ENCODE measurements at regions not wholly inside any gene's neighbourhood (a gene's known extent, or its start where the extent isn't known, plus 50 kb on each side); places are given as distances from the start of the nearest gene placed in this dataset.

- Histone ChIP-seq H3K9me3 (peaks cover 5% of the 10 kb centered on the region), H3K4me1 (no peaks in the 10 kb centered on the region), H3K27ac (no peak overlapping the region), H3K4me3 (no peak overlapping the region), H3K36me3 (no peaks in the 10 kb centered on the region), H3K27me3 (no peaks in the 10 kb centered on the region)
- TF ChIP-seq CTCF (IDR thresholded peaks at IDR 0.05) (no peak), POLR2AphosphoS5 (IDR thresholded peaks at IDR 0.05) (no peak), EP300 (IDR thresholded peaks at IDR 0.05) (no peak), POLR2A (IDR thresholded peaks at IDR 0.05) (no peak)
- DNase-seq (ENCODE audit: low spot score in 2 of 2), result no peak
- 59% methylated on average over 5 of the region's 5 CpGs for WGBS
These were observed 208.0 kb downstream of the TBXT start for GRCh38 chr6:165959627-165960026.

GRCh38 chr6:165956874-165957273, 210.8 kb downstream of the TBXT start:
- no peak overlapping the region for H3K4me3 ChIP-seq
- no peaks in the 10 kb centered on the region for H3K36me3 ChIP-seq
- no peak overlapping the region for H3K27ac ChIP-seq
- TF ChIP-seq CTCF (IDR thresholded peaks at IDR 0.05), result no peak
- no peak for TF ChIP-seq EP300 (IDR thresholded peaks at IDR 0.05)
- no peak for TF ChIP-seq POLR2AphosphoS5 (IDR thresholded peaks at IDR 0.05)
- no peak for TF ChIP-seq POLR2A (IDR thresholded peaks at IDR 0.05)
- H3K27me3 ChIP-seq, result no peaks in the 10 kb centered on the region
- H3K4me1 ChIP-seq, result no peaks in the 10 kb centered on the region
- DNase-seq (ENCODE audit: low spot score in 2 of 2), result no peak
- 70% methylated on average over 1 of the region's 1 CpG for WGBS
- H3K9me3 ChIP-seq, result peaks cover 5% of the 10 kb centered on the region

- DNase-seq (ENCODE audit: low spot score in 2 of 2), result no peak
- Histone ChIP-seq H3K27me3 (no peaks in the 10 kb centered on the region), H3K4me1 (no peaks in the 10 kb centered on the region), H3K36me3 (no peaks in the 10 kb centered on the region), H3K27ac (no peak overlapping the region), H3K9me3 (no peaks in the 10 kb centered on the region), H3K4me3 (no peak overlapping the region)
- TF ChIP-seq POLR2A (IDR thresholded peaks at IDR 0.05) (no peak), POLR2AphosphoS5 (IDR thresholded peaks at IDR 0.05) (no peak), EP300 (IDR thresholded peaks at IDR 0.05) (no peak), CTCF (IDR thresholded peaks at IDR 0.05) (no peak)
- 58% methylated on average over 7 of the region's 7 CpGs for WGBS
These were observed 215.1 kb downstream of the TBXT start for GRCh38 chr6:165952514-165952913.

- Histone ChIP-seq H3K27ac (no peak overlapping the region), H3K9me3 (no peaks in the 10 kb centered on the region), H3K27me3 (no peaks in the 10 kb centered on the region), H3K4me3 (no peak overlapping the region), H3K36me3 (no peaks in the 10 kb centered on the region), H3K4me1 (no peaks in the 10 kb centered on the region)
- 86% methylated on average over 6 of the region's 6 CpGs for WGBS
- no peak for DNase-seq (ENCODE audit: low spot score in 2 of 2)
- no peak for TF ChIP-seq EP300 (IDR thresholded peaks at IDR 0.05)
- no peak for TF ChIP-seq POLR2AphosphoS5 (IDR thresholded peaks at IDR 0.05)
- no peak for TF ChIP-seq CTCF (IDR thresholded peaks at IDR 0.05)
- TF ChIP-seq POLR2A (IDR thresholded peaks at IDR 0.05), result no peak
These were observed 217.3 kb downstream of the TBXT start for GRCh38 chr6:165950316-165950715.

GRCh38 chr6:165949324-165949723, 218.3 kb downstream of the TBXT start:
- Histone ChIP-seq H3K4me1 (no peaks in the 10 kb centered on the region), H3K36me3 (no peaks in the 10 kb centered on the region), H3K27ac (no peak overlapping the region), H3K27me3 (no peaks in the 10 kb centered on the region), H3K4me3 (no peak overlapping the region), H3K9me3 (no peaks in the 10 kb centered on the region)
- TF ChIP-seq EP300 (IDR thresholded peaks at IDR 0.05) (no peak), CTCF (IDR thresholded peaks at IDR 0.05) (no peak), POLR2AphosphoS5 (IDR thresholded peaks at IDR 0.05) (no peak), POLR2A (IDR thresholded peaks at IDR 0.05) (no peak)
- WGBS, result 91% methylated on average over 12 of the region's 12 CpGs
- DNase-seq (ENCODE audit: low spot score in 2 of 2), result no peak
